Retinal pigment epithelial cell (primary cell): ENCODE measurements at regions not wholly inside any gene's neighbourhood (a gene's known extent, or its start where the extent isn't known, plus 50 kb on each side); places are given as distances from the start of the nearest gene placed in this dataset.

Experiments
- DNase-seq: peaks from one replicate; pipeline ENCODE4 v3.0.0-alpha.2; 2010; ENCODE audit warnings: low read depth
- H3K4me3 ChIP-seq: 2 replicates; pipeline ENCODE4 v1.5.1; 2011; ENCODE audit warnings: mild to moderate bottlenecking, low read length, control low read depth, moderate library complexity
- TF ChIP-seq, protein P1 (sequence below): conservative IDR thresholded peaks from 2 replicates; pipeline ENCODE4 v1.5.1; 2011; ENCODE audit warnings: low read depth, low read length, control low read depth, inconsistent platforms

DNA sequence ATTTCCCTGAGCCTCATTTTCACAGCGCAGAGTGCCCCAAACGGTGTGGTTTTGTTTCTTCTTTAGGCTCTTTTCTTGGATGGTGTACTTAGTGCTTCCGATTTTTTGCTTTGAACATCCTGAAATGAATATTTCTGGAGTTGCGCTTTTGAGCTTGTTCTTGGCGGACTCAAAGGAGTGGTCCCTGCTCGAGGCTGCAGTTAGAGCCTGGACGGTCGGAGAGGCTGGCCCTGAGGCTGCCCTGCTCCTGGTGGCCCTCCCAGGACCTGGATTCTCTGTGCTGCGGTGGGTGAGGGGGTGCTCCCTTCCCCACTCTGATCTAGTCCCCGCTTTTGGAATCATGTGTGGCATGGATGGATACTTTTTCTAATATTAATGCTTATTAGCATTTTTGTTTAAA is 291.8 kb upstream of the IRX4 start:
- TF ChIP-seq, protein P1, sequence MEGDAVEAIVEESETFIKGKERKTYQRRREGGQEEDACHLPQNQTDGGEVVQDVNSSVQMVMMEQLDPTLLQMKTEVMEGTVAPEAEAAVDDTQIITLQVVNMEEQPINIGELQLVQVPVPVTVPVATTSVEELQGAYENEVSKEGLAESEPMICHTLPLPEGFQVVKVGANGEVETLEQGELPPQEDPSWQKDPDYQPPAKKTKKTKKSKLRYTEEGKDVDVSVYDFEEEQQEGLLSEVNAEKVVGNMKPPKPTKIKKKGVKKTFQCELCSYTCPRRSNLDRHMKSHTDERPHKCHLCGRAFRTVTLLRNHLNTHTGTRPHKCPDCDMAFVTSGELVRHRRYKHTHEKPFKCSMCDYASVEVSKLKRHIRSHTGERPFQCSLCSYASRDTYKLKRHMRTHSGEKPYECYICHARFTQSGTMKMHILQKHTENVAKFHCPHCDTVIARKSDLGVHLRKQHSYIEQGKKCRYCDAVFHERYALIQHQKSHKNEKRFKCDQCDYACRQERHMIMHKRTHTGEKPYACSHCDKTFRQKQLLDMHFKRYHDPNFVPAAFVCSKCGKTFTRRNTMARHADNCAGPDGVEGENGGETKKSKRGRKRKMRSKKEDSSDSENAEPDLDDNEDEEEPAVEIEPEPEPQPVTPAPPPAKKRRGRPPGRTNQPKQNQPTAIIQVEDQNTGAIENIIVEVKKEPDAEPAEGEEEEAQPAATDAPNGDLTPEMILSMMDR = no peak
- no peak overlapping the region for H3K4me3 ChIP-seq
- DNase-seq = no peak

DNA sequence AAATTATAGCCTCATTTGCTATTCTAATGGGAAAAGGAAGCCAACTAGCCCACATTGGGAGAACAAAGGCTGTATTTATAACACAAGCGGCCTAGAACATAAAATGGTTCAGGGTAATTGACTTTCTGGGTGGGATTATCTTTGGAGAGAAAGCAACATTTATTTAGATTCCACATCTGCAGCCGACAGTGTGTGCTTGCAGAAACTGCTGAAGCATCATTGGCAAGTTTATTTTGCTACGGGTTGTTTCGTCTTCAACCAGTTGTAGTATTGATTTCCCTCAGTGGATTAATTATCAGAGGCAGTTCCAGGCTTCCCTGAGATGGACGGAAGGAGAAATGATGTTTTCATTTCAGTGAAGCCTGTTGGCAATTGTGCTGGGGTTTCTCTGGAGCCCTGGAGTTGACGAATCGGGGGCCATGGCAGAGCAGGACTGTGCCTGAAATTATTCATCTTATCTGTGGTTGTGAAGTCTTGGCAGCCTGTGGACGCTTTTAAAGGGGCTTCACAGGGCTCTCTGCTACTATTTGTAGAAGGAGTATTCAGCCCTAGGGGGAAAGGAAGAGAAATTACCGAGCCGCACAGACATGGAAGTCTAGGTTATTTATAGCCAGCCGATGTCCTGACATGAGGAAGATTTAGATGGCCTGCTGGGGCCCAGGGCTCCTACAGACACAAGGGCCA is 290.6 kb upstream of the IRX4 start:
- TF ChIP-seq, protein P1 = no peak
- no peak for DNase-seq
- no peak overlapping the region for H3K4me3 ChIP-seq

DNA sequence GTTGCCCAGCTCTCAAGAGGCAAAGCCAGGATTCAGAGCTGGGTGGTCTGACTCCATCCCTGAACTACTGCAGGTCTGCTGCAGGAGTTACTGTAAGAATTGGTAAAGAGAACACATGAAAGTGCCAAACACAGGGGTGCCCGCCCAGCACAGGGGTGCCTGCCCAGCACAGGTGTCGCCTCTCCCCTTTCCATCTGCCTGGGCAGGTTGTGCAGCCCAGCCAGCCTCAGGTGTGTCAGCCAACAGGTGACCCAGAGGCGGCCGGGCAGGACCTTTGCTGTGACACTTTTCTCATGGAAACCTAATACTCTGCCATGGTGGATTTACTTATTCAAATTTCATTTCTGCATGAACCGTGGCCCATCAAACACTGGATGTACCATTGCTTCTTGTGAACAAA is 289.7 kb upstream of the IRX4 start:
- no peak for DNase-seq
- no peak overlapping the region for H3K4me3 ChIP-seq
- TF ChIP-seq, protein P1 = no peak

DNA sequence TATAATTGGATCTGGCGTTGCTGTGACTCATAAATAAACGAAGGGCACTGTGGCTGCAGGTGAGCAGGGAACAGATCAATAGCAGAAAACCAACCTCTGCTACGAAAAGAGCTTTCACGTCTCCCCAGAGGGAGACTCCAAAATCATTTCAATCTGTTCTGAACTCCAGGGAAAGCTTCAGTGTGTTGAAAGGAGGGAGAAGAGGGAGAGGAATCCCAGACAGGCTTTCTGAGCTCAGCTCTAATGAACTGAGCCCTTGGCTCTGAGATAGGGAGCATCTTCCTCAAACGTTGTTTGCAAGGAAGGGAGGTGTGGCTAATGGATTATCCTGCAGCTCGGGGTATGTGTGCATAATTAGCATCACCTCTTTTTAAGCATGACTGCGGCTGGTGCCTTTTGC is 288.0 kb upstream of the IRX4 start:
- no peak overlapping the region for H3K4me3 ChIP-seq
- TF ChIP-seq, protein P1 = no peak
- DNase-seq = no peak

DNA sequence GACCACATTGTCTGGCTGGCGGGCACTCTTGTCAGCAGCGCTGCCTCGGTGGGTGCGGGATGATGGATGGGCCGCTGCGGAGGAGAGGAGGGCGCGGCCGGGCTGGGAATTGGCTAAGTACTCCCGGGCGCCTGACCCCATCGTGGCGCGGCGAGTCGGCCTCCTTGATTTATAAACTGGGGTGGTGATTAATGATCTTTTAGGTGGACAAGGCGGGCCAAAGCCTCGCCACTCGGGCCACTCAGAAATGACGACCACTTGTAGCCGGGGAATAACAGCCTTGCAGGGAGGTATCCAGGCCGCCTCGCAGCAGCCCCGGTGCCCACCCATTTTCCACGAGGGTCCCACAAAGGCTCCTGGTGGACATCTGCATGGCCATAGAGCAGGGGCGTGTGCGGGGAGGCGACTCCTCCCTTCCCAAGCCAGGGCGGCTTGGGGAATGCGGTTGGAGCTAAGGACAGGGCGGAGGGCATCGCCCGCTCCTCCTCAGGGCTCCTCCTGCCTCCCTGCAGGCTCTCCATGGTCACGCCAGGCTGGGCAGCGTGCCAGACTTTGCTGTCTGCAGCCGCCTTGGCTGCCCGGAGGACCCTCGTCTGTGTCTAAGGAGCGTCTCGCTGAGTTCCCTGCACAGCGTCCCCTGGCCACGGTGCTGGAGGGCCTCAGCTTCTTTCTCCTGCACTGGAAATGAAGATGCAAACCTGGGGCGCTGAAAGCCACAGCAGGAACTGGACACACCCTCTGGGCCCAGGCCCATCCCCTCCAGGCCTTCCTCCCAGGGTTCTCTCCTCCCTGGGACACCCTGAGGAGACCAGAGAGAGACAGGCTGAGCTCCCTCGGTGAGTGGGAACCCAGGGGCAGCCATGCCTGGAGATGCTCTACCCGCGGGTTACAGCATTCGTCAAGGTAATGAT is 287.4 kb upstream of the IRX4 start:
- TF ChIP-seq, protein P1 = no peak
- no peak for DNase-seq
- H3K4me3 ChIP-seq = no peak overlapping the region

DNA sequence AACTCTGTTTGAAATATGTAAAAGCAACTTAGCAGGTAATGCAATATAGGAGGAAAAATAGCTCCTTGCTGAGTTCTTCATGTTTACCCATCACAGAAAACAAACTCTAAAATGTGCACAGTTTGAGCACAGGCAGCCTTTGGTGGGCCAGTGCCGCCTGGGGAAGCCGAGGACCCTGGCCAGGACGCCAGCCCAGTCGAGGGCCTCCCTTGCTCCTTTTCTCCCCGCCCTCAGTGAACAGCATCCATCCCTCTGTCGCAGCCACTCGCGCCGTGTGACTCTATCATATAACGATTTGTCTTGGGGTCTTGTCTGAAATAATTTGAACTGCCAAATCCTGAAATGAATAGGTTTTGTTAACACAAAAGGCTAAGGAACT is 286.7 kb upstream of the IRX4 start:
- no peak overlapping the region for H3K4me3 ChIP-seq
- TF ChIP-seq, protein P1 = no peak
- DNase-seq = no peak
